ENCODE measurements at regions not wholly inside any gene's neighbourhood (a gene's known extent, or its start where the extent isn't known, plus 50 kb on each side); places are given as distances from the start of the nearest gene placed in this dataset.

DNA sequence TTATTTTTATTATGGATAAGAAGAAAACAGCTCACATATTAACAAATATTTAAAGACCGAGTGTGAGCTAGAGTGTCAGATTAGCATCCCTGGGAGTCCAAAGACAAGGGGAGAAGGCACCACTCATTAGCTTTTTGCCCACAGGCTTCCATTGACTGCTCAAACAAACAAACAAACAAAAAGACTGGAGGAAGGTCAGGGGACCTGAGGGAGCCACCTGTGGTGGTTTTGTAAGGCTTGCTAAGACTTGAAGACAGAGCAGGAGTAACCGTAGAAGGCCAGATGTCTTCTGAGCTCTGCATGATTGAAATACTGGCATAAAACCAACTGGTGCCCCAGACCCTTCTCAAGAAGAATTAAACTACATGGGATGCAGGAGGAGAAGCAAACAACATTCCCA lies 395.2 kb upstream of the CNTN5 start:
- Histone ChIP-seq H2AFZ (ENCODE audit: low read depth, low read length) (no peak overlapping the region), H3K79me2 (ENCODE audit: control insufficient read depth, insufficient read depth, low read length) (no peaks in the 10 kb centered on the region), H3K9me3 (replicated peaks; ENCODE audit: control insufficient read depth, insufficient read depth, low read depth, low read length) (no peaks in the 10 kb centered on the region; the same call in 1 of the 2 replicates), H3K4me1 (replicated peaks in 1 of 2; ENCODE audit: control insufficient read depth in 2 of 2, insufficient read depth in 2 of 2, low read length in 2 of 2) (no peaks in the 10 kb centered on the region), H3K36me3 (ENCODE audit: control insufficient read depth, insufficient read depth, low read length) (no peaks in the 10 kb centered on the region), H3K27me3 (ENCODE audit: control insufficient read depth in 2 of 2, insufficient read depth in 2 of 2, low read length in 2 of 2) (no peaks in the 10 kb centered on the region), H3K4me3 (no peak overlapping the region), H3K27ac (ENCODE audit: extremely low read depth, low read depth, low read length) (no peak overlapping the region), H4K20me1 (replicated peaks; ENCODE audit: control insufficient read depth, insufficient read depth, low read length) (no peaks in the 10 kb centered on the region), H3K9me1 (ENCODE audit: control insufficient read depth, insufficient read depth, low read length) (no peaks in the 10 kb centered on the region), H3K9ac (ENCODE audit: insufficient read depth in 1 of 2, low read depth in 2 of 2, low read length in 2 of 2) (no peak overlapping the region), H3K4me2 (ENCODE audit: insufficient read depth, low read length) (no peak overlapping the region)
- CTCF ChIA-PET (ENCODE audit: low intra/inter-chr PET ratio), result no interaction called here
- TF ChIP-seq CHD1 (IDR thresholded peaks at IDR 0.05; ENCODE audit: low read length), result no peak
- no peak for TF ChIP-seq FOXK2 (conservative IDR thresholded peaks at IDR 0.05 in 1 of 2, IDR thresholded peaks at IDR 0.05 in 1 of 2; ENCODE audit: low read depth in 2 of 2)
- TF ChIP-seq TAF7 (tag; IDR thresholded peaks at IDR 0.05), result no peak
- TF ChIP-seq NRF1 (conservative IDR thresholded peaks at IDR 0.05 in 1 of 2, IDR thresholded peaks at IDR 0.05 in 1 of 2), result no peak
- TF ChIP-seq NFRKB (IDR thresholded peaks at IDR 0.05; ENCODE audit: low read depth), result no peak
- no peak for TF ChIP-seq PHF20 (IDR thresholded peaks at IDR 0.05; ENCODE audit: partially characterized antibody)
- no peak for TF ChIP-seq CHD4 (IDR thresholded peaks at IDR 0.05; ENCODE audit: insufficient read depth, insufficient replicate concordance, low read depth, low read length, poor library complexity, severe bottlenecking)
- TF ChIP-seq GABPB2 (CRISPR knock-in tag; conservative IDR thresholded peaks at IDR 0.05), result no peak
- no peak for TF ChIP-seq ELF2 (CRISPR knock-in tag; IDR thresholded peaks at IDR 0.05)
- no peak for TF ChIP-seq SMAD3 (CRISPR knock-in tag; conservative IDR thresholded peaks at IDR 0.05)
- no peak for TF ChIP-seq SRSF1 (IDR thresholded peaks at IDR 0.05; ENCODE audit: low read depth, low read length)
- TF ChIP-seq, protein P1, sequence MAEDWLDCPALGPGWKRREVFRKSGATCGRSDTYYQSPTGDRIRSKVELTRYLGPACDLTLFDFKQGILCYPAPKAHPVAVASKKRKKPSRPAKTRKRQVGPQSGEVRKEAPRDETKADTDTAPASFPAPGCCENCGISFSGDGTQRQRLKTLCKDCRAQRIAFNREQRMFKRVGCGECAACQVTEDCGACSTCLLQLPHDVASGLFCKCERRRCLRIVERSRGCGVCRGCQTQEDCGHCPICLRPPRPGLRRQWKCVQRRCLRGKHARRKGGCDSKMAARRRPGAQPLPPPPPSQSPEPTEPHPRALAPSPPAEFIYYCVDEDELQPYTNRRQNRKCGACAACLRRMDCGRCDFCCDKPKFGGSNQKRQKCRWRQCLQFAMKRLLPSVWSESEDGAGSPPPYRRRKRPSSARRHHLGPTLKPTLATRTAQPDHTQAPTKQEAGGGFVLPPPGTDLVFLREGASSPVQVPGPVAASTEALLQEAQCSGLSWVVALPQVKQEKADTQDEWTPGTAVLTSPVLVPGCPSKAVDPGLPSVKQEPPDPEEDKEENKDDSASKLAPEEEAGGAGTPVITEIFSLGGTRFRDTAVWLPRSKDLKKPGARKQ (CRISPR knock-in tag; IDR thresholded peaks at IDR 0.05), result no peak
- no peak for TF ChIP-seq SIN3B (IDR thresholded peaks at IDR 0.05; ENCODE audit: low read depth)
- TF ChIP-seq ZNF384 (IDR thresholded peaks at IDR 0.05; ENCODE audit: low read depth, low read length), result no peak
- no peak for TF ChIP-seq RFX7 (CRISPR knock-in tag; IDR thresholded peaks at IDR 0.05)
- no peak for TF ChIP-seq ETV1 (tag; conservative IDR thresholded peaks at IDR 0.05; ENCODE audit: low read depth)
- no peak for TF ChIP-seq ZBTB26 (CRISPR knock-in tag; IDR thresholded peaks at IDR 0.05)
- no peak for TF ChIP-seq PPARD (CRISPR knock-in tag; IDR thresholded peaks at IDR 0.05)
- no peak for DNase-seq (ENCODE audit: extremely low read depth in 1 of 4, low spot score in 3 of 4)
- 3% methylated on average over 2 of the region's 2 CpGs for WGBS (ENCODE audit: insufficient coverage, low coverage, missing lambda C conversion rate)
- in situ Hi-C loops (cut with MboI) (no loop called here), intact Hi-C loops (cut with micrococcal nuclease) (no loop called here)
- POLR2A ChIA-PET, result no interaction called here
- no TSS peak for BruUV-seq (replicated peaks)
- no peak for FAIRE-seq
- ATAC-seq, result no peak

Data from K562 (cell line).